Caco-2 (cell line): ENCODE measurements at regions not wholly inside any gene's neighbourhood (a gene's known extent, or its start where the extent isn't known, plus 50 kb on each side); places are given as distances from the start of the nearest gene placed in this dataset.
A peak's percentile ranks its signal among the peaks of the same experiment; 100 is the strongest.

Experiments used
- BruUV-seq: library from RNA; stranded (reverse); fragments of 400-500 nt; replicated peaks from 2 replicates; lab custom pipeline; 2021; lab: Mats Ljungman, UMichigan
- CTCF ChIA-PET: fragments of 300-600 bp; sonication (Branson Sonifier 250); formaldehyde crosslinking; loops from one replicate; lab custom pipeline; 2022; ENCODE audit warnings: antibody characterized with exemption; lab: Charles Lee
- POLR2A ChIA-PET: fragments of 300-600 bp; sonication (Branson Sonifier 250); formaldehyde crosslinking; loops from one replicate; lab custom pipeline; 2022; ENCODE audit warnings: antibody characterized with exemption; lab: Charles Lee
- DNase-seq, 2 experiments: peaks; one replicate each; pipeline versions ENCODE4 v3.0.0 to v3.0.0-alpha.2; 2020 to 2022
- H3K27me3 ChIP-seq: replicated peaks from 2 replicates; pipeline ENCODE4 v1.6.0; 2011; ENCODE audit warnings: low read length; ENCODE audit not compliant: control insufficient read depth, insufficient read depth
- H3K36me3 ChIP-seq: 2 replicates; pipeline ENCODE4 v1.5.1; 2011; ENCODE audit warnings: low read length; ENCODE audit not compliant: control insufficient read depth, insufficient read depth
- H3K4me1 ChIP-seq: fragments of 250-450 bp; sonication (Bioruptor Pico); 2 replicates; pipeline ENCODE4 v1.5.1; 2020; ENCODE audit warnings: mild to moderate bottlenecking
- H3K4me3 ChIP-seq: 2 replicates; pipeline ENCODE4 v1.5.1; 2011; ENCODE audit warnings: low read depth, mild to moderate bottlenecking, control low read depth, low read length
- H3K9me3 ChIP-seq: fragments of 250-450 bp; sonication (Bioruptor Pico); 2 replicates; pipeline ENCODE4 v1.5.1; 2020; ENCODE audit warnings: mild to moderate bottlenecking, moderate library complexity
- H3K27ac Mint-ChIP-seq: one replicate; pipeline ENCODE4 v1.8.0; 2022; ENCODE audit warnings: mixed read lengths; ENCODE audit not compliant: unreplicated experiment
- H3K27me3 Mint-ChIP-seq: one replicate; pipeline ENCODE4 v1.8.0; 2022; ENCODE audit warnings: mixed read lengths; ENCODE audit not compliant: insufficient read depth, unreplicated experiment
- H3K36me3 Mint-ChIP-seq: one replicate; pipeline ENCODE4 v1.8.0; 2022; ENCODE audit warnings: mild to moderate bottlenecking, mixed read lengths; ENCODE audit not compliant: insufficient read depth, unreplicated experiment
- H3K4me1 Mint-ChIP-seq: one replicate; pipeline ENCODE4 v1.8.0; 2022; ENCODE audit warnings: low read depth, mixed read lengths; ENCODE audit not compliant: unreplicated experiment
- H3K4me3 Mint-ChIP-seq: one replicate; pipeline ENCODE4 v1.8.0; 2022; ENCODE audit warnings: mild to moderate bottlenecking, moderate library complexity, mixed read lengths; ENCODE audit not compliant: unreplicated experiment
- H3K9me3 Mint-ChIP-seq: one replicate; pipeline ENCODE4 v1.8.0; 2022; ENCODE audit warnings: mixed read lengths; ENCODE audit not compliant: unreplicated experiment
- CTCF ChIP-seq, 2 experiments: fragments of 200-600 bp in 1 of 2; IDR thresholded peaks; 1 replicate in 1 of 2; 2 replicates in 1 of 2; pipeline versions ENCODE4 v1.5.1 to v1.8.0; 2011 to 2022; ENCODE audit warnings: antibody characterized with exemption in 1 of 2, control low read depth in 1 of 2, inconsistent platforms in 1 of 2, low read depth in 1 of 2, low read length in 1 of 2, mild to moderate bottlenecking in 1 of 2, moderate library complexity in 1 of 2; ENCODE audit not compliant: insufficient read depth in 1 of 2, severe bottlenecking in 1 of 2, unreplicated experiment in 1 of 2
- intact Hi-C: fragments of 100-400 bp; cut with micrococcal nuclease; formaldehyde crosslinking; loops from one replicate; pipeline ENCODE4 v1.10.0; 2022; ENCODE audit not compliant: unreplicated experiment

- no peaks in the 10 kb centered on the region for H3K36me3 ChIP-seq
- H3K27me3 ChIP-seq = no peaks in the 10 kb centered on the region
- no peak overlapping the region for H3K4me3 Mint-ChIP-seq
- no peak for TF ChIP-seq CTCF (IDR thresholded peaks at IDR 0.05; ENCODE audit: insufficient read depth in 1 of 2, low read depth in 1 of 2, low read length in 1 of 2, severe bottlenecking in 1 of 2, unreplicated experiment in 1 of 2)
- peaks cover 8% of the 10 kb centered on the region; the same call in 1 of the 2 replicates for H3K4me1 ChIP-seq
- no peaks in the 10 kb centered on the region for H3K9me3 ChIP-seq
- no peak for DNase-seq
- H3K27me3 Mint-ChIP-seq = no peaks in the 10 kb centered on the region
- intact Hi-C loops = no loop called here
- H3K4me1 Mint-ChIP-seq = peaks cover 13% of the 10 kb centered on the region
- peak overlapping the region; percentile 55 for H3K27ac Mint-ChIP-seq
- ChIA-PET CTCF (no interaction called here), POLR2A (interaction anchor here (0.7 kb wide), 1 partner anchor 60 kb away, joined by 6 read pairs; no protein-coding TSS in a partner anchor)
- no peaks in the 10 kb centered on the region for H3K36me3 Mint-ChIP-seq
- H3K9me3 Mint-ChIP-seq = no peaks in the 10 kb centered on the region
- no peak overlapping the region for H3K4me3 ChIP-seq
- no TSS peak for BruUV-seq
Measured at GRCh38 chr4:38489924-38490639, 173.9 kb upstream of the KLF3 start.

- Mint-ChIP-seq H3K27me3 (no peaks in the 10 kb centered on the region), H3K27ac (no peak overlapping the region), H3K36me3 (no peaks in the 10 kb centered on the region), H3K9me3 (no peaks in the 10 kb centered on the region), H3K4me3 (no peak overlapping the region), H3K4me1 (peaks cover 13% of the 10 kb centered on the region)
- H3K4me3 ChIP-seq = no peak overlapping the region
- H3K27me3 ChIP-seq = no peaks in the 10 kb centered on the region
- H3K36me3 ChIP-seq = no peaks in the 10 kb centered on the region
- peaks cover 8% of the 10 kb centered on the region; the same call in 1 of the 2 replicates for H3K4me1 ChIP-seq
- DNase-seq = peak; percentile 16 to 45
- ChIA-PET CTCF (no interaction called here), POLR2A (no interaction called here)
- no peaks in the 10 kb centered on the region for H3K9me3 ChIP-seq
- intact Hi-C loops = no loop called here
- no TSS peak for BruUV-seq
- TF ChIP-seq CTCF (IDR thresholded peaks at IDR 0.05; ENCODE audit: insufficient read depth in 1 of 2, low read depth in 1 of 2, low read length in 1 of 2, severe bottlenecking in 1 of 2, unreplicated experiment in 1 of 2) = no peak
Measured at GRCh38 chr4:38490753-38491446, 173.1 kb upstream of the KLF3 start.

GRCh38 chr4:38491854-38492478 lies 172.0 kb upstream of the KLF3 start:
- Mint-ChIP-seq H3K27me3 (no peaks in the 10 kb centered on the region), H3K4me1 (peaks cover 13% of the 10 kb centered on the region), H3K36me3 (no peaks in the 10 kb centered on the region), H3K9me3 (no peaks in the 10 kb centered on the region), H3K4me3 (no peak overlapping the region), H3K27ac (no peak overlapping the region)
- Histone ChIP-seq H3K27me3 (no peaks in the 10 kb centered on the region), H3K36me3 (no peaks in the 10 kb centered on the region), H3K9me3 (no peaks in the 10 kb centered on the region), H3K4me1 (peaks cover 8% of the 10 kb centered on the region; the same call in 1 of the 2 replicates), H3K4me3 (no peak overlapping the region)
- no TSS peak for BruUV-seq
- no peak for DNase-seq
- intact Hi-C loops = no loop called here
- POLR2A ChIA-PET = no interaction called here
- CTCF ChIA-PET = no interaction called here
- TF ChIP-seq CTCF (IDR thresholded peaks at IDR 0.05; ENCODE audit: insufficient read depth in 1 of 2, low read depth in 1 of 2, low read length in 1 of 2, severe bottlenecking in 1 of 2, unreplicated experiment in 1 of 2) = no peak
